Esophagus mucosa (tissue), 1 donor: ENCODE measurements at regions not wholly inside any gene's neighbourhood (a gene's known extent, or its start where the extent isn't known, plus 50 kb on each side); places are given as distances from the start of the nearest gene placed in this dataset.

Experiments used
- ATAC-seq: fragments of 200-7000 bp; cut with Tn5 transposase; one replicate; pipeline ENCODE4 v1.9.1; 2020
- donor health status: DM: yes; HTN: yes; CAD: no.

- peak; percentile 98 for ATAC-seq
Measured at GRCh38 chr4:14667624-14668151, 334.6 kb upstream of the CPEB2 start.

- ATAC-seq: peak; percentile 29
Measured at GRCh38 chr4:14668296-14668695, 334.0 kb upstream of the CPEB2 start.

GRCh38 chr4:14669371-14669770, 332.9 kb upstream of the CPEB2 start:
- ATAC-seq: no peak

GRCh38 chr4:14671146-14671545, 331.1 kb upstream of the CPEB2 start:
- ATAC-seq: no peak

GRCh38 chr4:14675279-14675985, 326.8 kb upstream of the CPEB2 start:
- ATAC-seq: no peak

- ATAC-seq: no peak
Measured at GRCh38 chr4:14679906-14680305, 322.4 kb upstream of the CPEB2 start.

- no peak for ATAC-seq
Measured at GRCh38 chr4:14681330-14681729, 321.0 kb upstream of the CPEB2 start.

- no peak for ATAC-seq
Measured at GRCh38 chr4:14693728-14694127, 308.6 kb upstream of the CPEB2 start.

- no peak for ATAC-seq
Measured at GRCh38 chr4:14695095-14695845, 307.0 kb upstream of the CPEB2 start.

GRCh38 chr4:14700083-14700482, 302.2 kb upstream of the CPEB2 start:
- ATAC-seq: no peak

- ATAC-seq: no peak
Measured at GRCh38 chr4:14700544-14700943, 301.7 kb upstream of the CPEB2 start.

GRCh38 chr4:14701389-14701788, 300.9 kb upstream of the CPEB2 start:
- no peak for ATAC-seq

- ATAC-seq: no peak
Measured at GRCh38 chr4:14701896-14702295, 300.4 kb upstream of the CPEB2 start.

GRCh38 chr4:14708574-14708973, 293.7 kb upstream of the CPEB2 start:
- ATAC-seq: no peak

- no peak for ATAC-seq
Measured at GRCh38 chr4:14711259-14711658, 291.0 kb upstream of the CPEB2 start.

GRCh38 chr4:14716691-14717090, 285.6 kb upstream of the CPEB2 start:
- no peak for ATAC-seq

- peak; percentile 73 for ATAC-seq
Measured at GRCh38 chr4:14719053-14719452, 283.2 kb upstream of the CPEB2 start.

GRCh38 chr4:14726441-14726840, 275.8 kb upstream of the CPEB2 start:
- ATAC-seq: no peak

- ATAC-seq: peak; percentile 92
Measured at GRCh38 chr4:14726877-14727361, 275.4 kb upstream of the CPEB2 start.

GRCh38 chr4:14729282-14730000, 272.8 kb upstream of the CPEB2 start:
- ATAC-seq: no peak

GRCh38 chr4:14742054-14742453, 260.2 kb upstream of the CPEB2 start:
- ATAC-seq: no peak

- ATAC-seq: no peak
Measured at GRCh38 chr4:14743172-14743571, 259.1 kb upstream of the CPEB2 start.

GRCh38 chr4:14743601-14744000, 258.7 kb upstream of the CPEB2 start:
- no peak for ATAC-seq
